DMS79 (cell line): ENCODE measurements at regions not wholly inside any gene's neighbourhood (a gene's known extent, or its start where the extent isn't known, plus 50 kb on each side); places are given as distances from the start of the nearest gene placed in this dataset.
A peak's percentile ranks its signal among the peaks of the same experiment; 100 is the strongest.

Source experiments
- DNase-seq: peaks from one replicate; lab custom pipeline; 2025; lab: John Stamatoyannopoulos, UW

DNA sequence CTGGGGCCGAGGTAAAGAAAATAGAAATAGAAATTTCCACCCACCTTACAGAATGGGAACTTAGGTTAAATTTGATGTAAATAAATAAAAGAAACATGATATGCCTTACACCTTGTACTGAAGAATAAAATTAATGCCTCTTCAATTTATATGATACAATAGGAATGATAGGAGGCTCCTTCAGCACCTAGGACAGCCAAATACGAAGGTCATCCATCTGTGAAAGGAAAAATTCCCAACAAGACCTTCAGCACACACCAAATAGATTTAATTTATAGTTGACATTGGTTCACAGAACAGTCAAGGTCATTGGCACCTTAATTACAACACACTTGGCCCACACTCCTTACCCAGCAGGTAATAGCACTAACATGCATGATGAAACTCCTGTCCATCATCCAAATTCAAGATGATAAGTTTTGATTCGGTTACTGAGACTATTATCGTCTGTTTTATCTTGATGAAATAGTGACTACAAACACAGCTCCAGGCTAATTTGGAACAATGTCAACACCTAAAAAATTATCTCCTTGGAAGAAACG is 250.9 kb downstream of the SNX13 start:
- no peak for DNase-seq

DNA sequence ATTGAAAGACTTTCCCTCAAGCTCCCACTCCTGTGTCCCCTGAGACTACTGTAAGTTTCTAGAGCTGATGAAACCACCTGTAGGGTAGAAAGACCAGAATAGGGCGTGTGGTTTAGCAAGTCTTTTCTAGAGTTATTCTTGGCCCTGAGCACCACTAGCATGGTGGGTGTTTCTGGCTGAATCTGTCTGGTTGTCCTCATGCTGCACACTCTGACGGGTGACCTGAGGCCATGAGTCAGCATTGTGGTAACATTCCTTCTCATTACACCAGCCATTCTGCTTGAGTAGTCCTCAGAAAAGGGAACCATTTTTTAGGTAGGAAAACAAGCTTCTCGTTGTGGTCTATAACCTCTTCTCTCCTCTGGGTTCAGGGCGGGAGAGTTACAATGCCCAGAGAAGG is 250.3 kb downstream of the SNX13 start:
- no peak for DNase-seq

DNA sequence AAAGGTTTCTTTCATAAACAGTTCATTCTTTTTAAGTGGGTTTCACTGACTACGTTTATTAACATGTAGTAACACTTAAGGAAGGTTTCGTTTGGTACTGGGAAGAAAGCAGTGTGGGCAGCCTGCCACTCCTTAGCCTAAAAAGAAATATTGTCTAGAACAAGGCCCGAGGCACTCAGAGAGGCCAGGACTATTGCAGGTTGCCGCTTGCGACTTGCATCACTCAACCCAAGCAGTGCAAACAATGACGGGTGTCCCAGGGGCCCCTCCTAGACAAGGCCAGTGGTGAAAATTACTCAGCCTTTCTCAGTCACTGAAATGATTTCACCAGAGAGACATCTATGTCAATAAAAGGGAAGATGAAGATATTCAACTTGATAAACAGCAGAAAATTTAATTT is 243.9 kb downstream of the SNX13 start:
- no peak for DNase-seq

DNA sequence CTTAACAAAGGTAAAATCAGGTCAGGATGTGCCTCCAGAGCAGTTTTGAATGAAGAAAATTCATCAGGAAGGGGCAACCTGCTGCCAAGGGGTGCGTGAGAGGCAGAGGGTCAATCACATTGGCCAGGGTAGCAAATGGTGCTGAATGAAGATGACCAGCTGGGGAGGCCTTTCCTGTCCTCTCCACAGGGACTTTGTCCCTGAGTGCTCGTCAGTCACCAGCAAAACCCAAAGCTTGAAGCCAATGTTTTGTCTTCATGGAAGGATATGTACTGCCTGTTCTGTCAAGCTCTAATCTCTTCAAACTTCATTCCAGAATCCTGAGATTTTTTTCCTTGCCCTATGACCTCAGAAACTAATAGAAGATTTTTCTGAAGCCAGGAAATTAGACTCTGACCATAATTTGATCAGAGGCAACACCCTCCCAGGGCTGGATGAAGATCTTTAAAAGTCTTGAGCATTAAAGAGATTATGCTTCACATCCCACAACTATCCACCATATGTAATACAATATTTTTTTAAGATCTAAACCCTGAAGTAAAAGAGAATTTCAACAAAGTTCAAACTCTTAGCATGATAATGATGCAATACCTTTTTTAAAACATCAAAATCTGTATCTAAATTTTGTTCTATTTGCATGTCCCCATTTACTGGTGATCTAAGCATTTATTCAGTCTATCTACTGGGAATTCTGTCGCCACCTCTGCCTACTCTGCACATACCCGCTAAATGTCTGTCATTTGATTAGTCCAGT is 243.0 kb downstream of the SNX13 start:
- no peak for DNase-seq

GRCh38 chr7:17699696-17700095 is 240.6 kb downstream of the SNX13 start:
- no peak for DNase-seq

GRCh38 chr7:17700138-17700537 is 240.2 kb downstream of the SNX13 start:
- no peak for DNase-seq

DNA sequence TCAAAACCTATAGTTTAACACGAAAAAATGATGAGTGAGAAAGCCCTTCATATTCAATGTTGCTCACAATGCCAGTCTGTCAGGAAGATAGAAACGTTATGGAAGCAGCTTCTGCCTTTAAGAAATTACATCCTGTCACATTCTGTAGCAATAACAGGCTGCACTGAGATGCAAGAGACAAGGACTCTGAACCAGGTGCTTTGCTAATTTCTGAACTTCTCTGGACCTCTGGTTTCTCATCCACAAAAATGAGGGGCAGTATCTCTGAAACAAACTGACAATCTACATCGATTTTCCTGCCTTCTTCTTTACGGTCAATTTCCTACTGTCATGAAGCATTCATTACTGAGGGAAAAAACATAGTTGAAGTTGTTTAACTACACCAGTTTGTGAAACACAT is 234.0 kb downstream of the SNX13 start:
- DNase-seq = no peak

GRCh38 chr7:17706734-17707133 is 233.6 kb downstream of the SNX13 start:
- peak; percentile 19 for DNase-seq

GRCh38 chr7:17709127-17709526 is 231.2 kb downstream of the SNX13 start:
- DNase-seq = no peak

DNA sequence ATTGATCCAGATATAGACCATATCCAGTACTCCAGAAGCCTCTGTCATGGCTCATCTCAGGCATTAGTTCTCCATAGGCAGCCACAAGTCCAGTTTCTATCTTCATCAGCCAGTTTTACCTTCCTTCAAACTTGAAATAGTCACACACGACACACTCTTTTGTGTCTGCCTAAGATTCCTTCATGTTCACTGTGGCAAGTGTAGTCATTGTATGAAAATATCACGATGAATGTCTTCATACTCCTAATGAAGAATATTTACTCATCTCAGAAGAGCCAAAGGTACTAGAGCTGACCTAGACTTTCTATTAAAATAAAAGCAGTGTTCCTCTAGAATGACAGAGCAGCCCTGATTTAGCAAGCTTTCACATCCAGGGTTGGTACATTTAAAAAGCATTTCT is 230.7 kb downstream of the SNX13 start:
- no peak for DNase-seq

DNA sequence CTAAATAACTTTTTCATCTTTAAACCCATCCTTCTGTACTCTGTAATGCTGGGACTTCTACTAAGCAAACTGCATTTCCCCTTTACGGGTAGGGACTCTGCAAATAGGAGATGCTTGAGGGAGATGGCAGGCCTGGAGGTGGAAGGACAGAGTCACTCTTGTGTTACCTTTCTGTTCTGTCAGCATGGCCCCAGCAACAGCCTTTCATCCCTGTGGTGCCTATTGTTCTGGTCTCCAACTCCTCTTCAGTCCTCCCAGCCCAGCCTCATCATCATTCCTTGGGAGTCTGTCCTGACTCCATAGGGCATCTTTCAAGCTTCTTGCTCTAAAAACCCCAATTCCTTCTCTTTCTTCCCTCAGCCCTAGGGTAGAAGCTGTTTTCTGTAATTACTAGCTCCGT is 230.0 kb downstream of the SNX13 start:
- DNase-seq = no peak

DNA sequence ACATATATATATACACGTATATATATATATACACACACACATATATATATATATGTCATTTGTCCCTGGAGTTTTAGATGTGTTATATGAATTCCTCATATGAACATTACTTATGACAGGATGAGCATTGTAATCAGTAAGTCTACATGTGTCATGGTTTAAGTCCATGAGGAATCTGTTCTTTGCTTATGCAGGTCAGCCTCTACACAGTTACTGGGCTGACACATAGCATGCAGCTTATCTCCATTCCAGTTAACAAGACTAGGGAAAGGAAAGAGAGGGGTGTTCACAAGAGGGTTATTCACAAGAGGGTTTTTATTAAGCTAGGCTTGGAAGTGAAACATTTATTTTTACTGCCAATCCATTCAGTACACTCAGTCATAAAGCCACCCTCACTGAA is 226.7 kb downstream of the SNX13 start:
- DNase-seq = no peak

DNA sequence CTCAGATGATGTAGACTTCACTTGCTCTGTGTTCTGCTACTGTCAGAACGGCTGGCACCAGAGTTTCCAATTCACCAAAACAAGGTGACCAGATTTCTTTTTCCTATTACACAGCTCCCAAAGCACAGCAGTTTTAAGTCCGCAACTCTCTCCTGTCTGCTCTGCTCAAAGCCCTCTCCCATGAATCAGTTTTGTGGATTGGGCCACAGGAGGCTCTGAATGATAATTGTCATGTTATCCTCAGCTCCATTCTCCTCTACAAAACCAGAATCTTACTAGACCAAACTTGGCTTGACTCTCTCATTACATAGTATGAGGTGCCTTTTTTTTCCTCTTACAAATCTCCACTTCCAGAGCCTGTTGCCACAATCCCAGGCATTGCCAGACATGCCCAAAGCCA is 223.5 kb downstream of the SNX13 start:
- DNase-seq = no peak

- DNase-seq = no peak
These were observed 220.3 kb downstream of the SNX13 start for GRCh38 chr7:17719998-17720397.

DNA sequence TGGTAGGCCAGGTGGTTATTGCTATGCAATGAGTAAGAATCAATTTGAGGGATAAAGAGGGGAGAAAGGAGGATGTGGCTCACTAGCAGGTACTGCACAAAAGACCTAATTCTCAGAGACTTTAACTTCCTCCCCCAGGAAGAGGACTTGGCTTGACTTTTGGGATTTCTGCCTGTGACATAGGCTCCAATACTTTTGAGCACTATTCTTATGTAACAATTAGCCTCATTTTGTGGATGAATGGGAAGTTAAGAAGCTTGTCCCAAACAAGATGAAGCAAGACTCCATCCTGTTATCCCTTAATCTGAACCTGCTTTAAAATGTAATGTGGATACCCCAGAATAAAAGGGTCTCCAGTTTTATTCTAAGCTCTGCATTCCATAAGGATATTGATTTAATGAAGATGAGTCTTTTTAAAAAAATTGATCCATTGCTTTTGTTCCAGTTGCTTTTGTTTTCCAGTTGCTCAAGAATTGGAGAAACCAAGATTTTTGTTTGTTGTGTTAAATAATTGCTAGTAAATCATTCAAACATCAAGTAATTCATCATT is 218.5 kb downstream of the SNX13 start:
- DNase-seq = no peak

DNA sequence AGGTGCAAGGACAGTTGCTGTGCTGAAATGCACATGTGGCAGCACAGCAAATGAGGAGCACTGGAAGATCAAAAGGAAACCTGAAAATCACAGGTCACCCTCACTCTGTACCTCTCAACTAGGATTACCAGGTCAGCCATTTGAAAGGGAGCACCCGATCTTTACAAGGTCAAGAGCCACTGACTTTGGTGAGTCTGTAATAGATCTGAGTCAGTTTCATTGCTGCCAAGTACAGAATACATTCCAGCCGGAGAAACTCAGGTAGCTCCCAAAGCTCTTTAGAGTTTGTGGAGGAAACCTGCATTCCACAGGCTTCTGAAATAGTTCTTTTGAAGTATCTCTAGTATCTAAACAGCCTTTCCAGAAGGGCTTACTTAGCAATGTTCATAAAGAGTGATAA is 217.5 kb downstream of the SNX13 start:
- no peak for DNase-seq

GRCh38 chr7:17725821-17726220 is 214.5 kb downstream of the SNX13 start:
- DNase-seq = no peak

DNA sequence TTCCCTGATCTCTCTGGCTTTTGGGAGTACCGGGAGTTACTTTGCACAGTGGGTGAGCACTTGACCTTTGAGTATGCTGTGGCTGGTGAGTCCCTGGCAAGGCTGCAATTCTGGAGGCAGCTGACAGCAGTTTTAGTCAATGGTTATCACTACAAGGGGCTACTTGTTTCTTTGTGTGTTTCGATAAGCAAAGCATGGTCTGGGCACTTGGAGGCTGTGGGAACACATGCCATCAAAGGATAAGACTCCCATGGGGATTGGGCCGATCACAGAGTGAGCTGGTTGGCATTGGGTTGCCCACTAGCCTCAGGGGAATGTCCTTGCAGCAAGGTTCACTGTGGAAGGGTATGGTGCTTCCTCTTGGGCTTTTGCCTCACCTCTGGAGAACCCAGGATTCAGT is 208.2 kb downstream of the SNX13 start:
- DNase-seq = no peak
